ENCODE measurements at regions not wholly inside any gene's neighbourhood (a gene's known extent, or its start where the extent isn't known, plus 50 kb on each side); places are given as distances from the start of the nearest gene placed in this dataset.

DNA sequence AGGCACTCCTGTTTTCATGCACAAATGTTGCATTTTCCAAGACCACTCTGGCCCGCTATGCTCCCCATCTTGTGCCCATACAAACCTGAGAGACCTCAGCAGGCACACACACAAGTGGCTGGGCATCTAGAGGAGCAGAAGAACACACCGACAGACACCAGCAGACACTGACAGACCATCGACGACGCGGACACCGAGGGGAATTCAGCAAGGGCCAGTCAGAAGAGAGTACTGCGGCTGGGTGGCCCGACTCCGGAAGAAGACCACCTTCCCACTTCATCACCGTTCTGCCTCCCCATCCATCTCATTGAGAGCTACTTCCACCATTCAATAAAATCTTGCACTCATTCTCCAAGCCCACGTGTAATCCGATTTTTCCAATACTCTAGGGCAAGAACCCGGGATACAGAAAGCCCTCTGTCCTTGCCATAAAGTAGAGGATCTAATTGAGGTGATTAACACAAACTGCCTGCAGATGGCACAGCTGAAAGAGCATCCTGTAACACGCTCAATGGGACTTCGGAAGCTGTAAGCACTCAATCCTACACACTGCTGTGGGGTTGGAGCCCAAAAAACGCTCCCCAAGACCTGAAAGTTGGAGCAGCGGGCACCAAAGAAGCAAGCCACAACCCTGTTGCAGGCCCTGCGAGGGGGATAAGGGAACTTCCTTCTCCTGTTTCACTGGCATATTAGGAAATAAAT, 780.9 kb downstream of the ARAP2 start:
- no peak for DNase-seq

- no peak for DNase-seq
Observed at GRCh38 chr4:35464964-35465528, 779.3 kb downstream of the ARAP2 start.

GRCh38 chr4:35491093-35491492, 753.2 kb downstream of the ARAP2 start:
- DNase-seq, result no peak

GRCh38 chr4:35493977-35494376, 750.3 kb downstream of the ARAP2 start:
- no peak for DNase-seq

DNA sequence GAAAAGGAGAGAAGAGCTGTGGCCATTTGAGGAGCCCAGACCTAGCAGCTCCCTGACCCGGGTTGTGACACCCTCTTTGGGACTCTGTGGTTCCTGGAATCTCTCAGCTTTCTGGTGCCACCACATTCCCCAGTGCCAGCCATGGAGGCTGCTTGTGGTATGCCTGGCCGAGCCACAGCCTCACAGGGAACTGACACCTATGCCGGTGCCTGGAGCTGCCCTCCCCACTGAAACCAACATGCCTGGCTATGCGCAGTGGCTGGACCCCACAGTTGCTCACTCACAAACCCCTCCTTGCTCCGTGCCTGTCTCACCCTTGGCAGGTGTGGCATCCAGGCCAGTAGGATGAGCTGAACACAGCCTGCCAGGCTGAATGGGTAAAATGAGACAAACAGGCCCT, 749.4 kb downstream of the ARAP2 start:
- no peak for DNase-seq

DNA sequence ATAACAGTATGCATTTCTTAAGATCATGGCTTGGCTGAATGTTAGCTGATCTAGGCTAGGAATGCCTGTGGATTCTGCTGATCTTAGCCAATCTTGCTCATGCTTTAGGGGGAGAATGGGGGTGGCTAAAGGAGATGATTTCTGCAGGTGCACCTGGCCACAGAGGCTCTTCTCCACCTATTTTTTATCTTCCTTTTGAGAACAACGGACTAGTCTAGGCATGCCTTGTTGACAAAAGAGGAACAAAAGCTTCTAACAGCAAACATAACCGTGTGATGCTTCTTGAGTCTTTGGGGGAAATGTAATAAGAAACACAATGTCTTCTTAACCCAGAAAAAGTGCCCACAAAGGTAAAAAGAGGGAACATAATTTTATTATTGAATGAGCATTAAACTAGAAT, 743.5 kb downstream of the ARAP2 start:
- DNase-seq, result no peak

GRCh38 chr4:35503435-35503834, 740.9 kb downstream of the ARAP2 start:
- DNase-seq, result no peak

- no peak for DNase-seq
Observed at GRCh38 chr4:35506161-35506560, 738.2 kb downstream of the ARAP2 start.

- DNase-seq, result no peak
Observed at GRCh38 chr4:35511851-35512250, 732.5 kb downstream of the ARAP2 start.

DNA sequence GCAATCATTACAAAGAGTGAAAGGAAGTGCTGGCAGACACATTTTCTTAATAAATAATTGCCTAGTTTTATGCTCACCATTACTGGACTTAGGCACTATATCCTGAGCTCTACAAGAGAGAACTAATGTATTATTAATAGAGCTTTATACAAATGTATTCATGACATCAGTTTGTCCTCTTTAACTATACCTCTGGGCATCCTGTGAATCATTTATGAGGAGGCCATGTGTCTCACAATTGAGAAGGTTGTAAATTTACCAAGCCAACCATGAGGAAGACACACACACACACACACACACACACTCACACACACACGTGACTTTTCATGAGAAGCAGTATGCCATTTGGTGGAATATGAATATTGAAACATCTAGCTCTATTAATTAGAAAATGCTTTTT, 728.2 kb downstream of the ARAP2 start:
- no peak for DNase-seq

GRCh38 chr4:35520059-35520458, 724.3 kb downstream of the ARAP2 start:
- DNase-seq, result no peak

DNA sequence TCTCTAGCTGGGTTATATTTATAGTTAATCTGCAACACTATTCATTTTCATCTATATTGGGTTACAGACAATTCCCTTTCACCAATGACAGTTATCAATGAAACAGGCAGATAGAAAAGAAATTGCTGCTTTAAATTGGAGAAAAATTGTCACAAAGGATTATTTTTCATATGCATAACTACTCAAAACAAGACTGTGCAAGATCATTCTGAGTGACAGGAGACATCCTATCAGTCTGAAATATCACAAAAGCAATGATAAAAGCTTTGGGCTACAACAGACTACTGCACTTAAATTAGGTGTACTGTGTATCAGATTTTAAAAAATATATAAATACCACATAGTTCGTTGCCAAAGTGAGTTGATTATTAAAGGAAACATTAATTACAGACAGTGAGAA, 722.6 kb downstream of the ARAP2 start:
- no peak for DNase-seq

DNA sequence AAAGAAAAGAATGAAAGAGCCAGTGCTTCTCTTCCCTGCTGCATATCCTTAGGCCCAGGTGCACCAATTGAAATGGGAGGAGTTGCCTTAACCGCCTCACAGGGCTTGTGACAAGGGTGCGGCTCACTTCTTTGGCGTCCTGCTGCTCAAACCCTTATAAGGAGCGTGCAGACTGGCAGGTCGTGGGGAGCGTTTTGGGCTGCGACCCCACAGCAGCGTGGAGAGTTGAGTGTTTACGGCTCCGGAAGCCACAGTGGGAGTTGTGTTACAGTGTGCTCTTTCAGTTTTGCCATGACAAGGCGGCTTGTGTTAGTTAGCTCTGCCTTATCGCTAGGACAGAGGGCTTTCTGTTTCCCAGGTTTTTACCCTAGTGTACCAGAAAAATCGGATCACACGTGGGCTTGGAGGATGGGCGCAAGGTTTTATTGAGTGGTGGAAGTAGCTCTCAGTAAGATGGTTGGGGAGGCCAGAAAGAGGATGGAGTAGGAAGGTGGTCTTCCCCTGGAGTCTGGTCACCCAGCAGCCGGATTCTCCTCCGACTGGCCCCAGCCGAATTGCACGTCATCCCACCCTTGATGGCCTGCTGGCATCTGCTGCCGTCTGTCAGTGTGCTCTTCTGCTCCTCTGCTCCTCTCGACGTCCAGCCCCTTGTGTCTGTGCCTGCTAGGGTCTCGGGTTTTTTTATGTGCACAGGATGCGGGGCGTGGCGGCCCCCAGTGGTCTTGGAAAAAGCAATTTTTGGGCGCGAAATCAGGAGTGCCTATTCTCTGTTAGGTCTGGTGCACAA, 718.9 kb downstream of the ARAP2 start:
- DNase-seq, result no peak

DNA sequence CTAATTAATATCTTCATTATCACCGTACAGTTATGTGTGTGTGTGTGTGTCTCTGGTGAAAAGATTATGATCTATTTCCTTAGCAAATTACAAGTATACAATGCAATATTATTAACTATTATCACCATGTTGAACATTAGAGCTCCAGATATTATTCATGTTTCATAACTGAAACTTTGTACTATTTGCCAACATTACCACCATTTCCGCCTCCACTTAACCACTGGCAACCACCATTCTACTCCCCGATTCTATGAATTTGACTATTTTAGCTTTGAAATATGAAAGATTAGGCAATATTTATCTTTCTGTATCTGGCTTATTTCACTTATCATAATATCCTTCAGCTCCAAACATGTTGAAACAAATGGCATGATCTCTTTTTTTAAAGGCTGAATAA, 717.9 kb downstream of the ARAP2 start:
- no peak for DNase-seq

- DNase-seq, result no peak
Observed at GRCh38 chr4:35534962-35535361, 709.4 kb downstream of the ARAP2 start.

GRCh38 chr4:35538807-35539206, 705.5 kb downstream of the ARAP2 start:
- no peak for DNase-seq

DNA sequence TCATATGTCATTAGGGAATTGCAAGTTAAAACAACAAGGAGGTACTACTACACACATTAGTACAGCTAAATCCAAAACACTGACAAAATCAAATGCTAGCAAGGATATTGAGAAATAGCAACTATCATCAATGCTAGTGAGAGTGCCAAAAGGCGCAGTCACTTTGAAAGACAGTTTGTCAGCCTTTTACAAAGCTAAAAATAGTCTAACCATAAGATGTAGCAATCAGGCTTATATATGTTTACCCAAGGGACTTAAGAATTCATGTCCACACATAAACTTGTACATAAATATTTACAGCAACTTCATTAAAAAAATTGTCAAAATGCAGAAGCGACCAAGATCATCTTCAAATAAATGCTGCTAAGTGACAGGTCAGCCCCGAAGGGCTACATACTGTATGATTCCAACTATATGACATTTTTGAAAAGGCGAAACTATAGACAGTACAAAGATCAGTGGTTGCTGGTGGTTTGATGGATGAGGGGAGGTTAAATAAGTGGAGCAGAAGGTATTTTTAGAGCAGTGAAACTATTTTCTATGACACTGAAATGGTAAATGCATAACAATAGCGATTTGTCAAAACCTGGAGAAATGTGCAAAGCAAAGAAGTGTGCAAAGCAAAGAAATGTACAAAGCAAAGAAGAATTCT, 704.8 kb downstream of the ARAP2 start:
- no peak for DNase-seq

- no peak for DNase-seq
Observed at GRCh38 chr4:35541146-35541887, 703.0 kb downstream of the ARAP2 start.

GRCh38 chr4:35541888-35542213, 702.5 kb downstream of the ARAP2 start:
- DNase-seq, result no peak

DNA sequence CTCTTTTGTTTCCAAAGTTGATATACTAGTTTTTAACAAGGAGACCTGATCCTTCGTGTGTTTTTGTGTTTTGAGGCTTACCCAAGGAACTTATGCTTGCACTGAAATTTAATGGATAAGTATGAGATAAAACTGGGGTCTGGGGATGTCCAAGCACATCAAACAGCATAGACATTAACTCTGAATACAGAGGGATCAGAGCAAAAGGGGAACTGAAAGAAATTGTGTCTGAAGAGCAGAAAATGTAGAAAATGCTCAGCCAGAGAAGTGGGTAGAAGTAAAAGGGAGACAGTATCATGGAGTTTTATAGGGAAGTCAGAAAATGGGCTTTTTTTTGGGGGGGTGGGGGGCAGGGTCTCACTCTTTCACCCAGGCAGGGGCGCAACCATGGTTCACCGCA, 695.4 kb downstream of the ARAP2 start:
- DNase-seq, result no peak

DNA sequence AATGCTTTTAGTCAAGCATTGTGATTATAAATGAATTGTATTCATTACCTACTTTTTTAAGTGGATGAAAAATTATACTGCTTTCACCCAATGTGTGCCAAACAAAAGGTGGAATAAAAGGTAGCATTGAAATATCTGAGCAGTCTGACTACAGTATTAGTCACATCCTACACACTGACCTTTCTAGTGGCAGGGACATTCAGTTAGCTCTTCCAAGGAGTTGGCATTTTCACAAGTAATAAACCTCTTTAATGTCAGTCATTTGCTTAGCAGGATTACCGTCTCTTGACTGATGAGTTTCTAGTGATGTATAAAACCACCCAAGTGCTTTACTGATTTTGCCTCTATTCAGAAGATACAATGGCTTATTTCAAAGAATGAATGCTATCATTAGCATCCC, 687.9 kb downstream of the ARAP2 start:
- DNase-seq, result no peak

DNA sequence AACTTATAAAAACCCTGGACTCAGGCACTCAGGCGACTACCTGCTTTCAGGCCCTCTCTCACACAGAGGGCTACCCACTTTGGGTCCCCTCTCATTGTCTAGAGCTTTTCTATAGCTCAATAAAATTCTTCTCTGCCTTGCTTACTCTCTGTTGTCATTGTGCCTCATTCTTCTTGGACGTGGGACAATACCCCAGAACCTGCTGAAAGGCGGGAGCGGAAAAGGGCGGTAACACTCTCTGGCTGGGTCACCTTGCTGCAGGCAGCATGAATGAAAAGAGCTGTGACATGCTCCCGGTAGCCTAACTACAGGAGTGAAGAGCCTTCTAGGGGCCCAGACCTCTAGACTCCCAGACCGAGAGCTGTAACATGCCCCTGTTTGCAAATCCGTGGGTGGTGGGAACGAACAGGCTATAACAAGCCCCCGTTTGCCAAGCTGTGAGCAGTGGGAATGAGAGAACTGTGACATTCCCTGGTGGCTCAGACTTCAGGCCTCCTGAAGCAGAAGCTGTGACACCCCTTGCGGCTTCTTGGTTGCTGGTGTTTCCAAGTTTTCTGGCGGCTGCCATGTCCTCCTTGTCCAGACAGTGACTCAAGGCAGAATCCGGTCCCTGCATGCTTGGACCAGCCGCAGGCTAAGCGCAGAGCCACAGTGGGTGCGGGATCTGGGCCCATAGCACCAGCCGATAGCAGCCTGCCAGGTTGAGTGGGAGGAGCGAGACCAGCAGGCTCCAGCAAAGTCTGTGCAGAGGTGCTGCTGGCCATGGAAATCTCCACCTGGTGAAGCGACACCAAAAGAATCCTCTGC, 684.6 kb downstream of the ARAP2 start:
- DNase-seq, result no peak

All from left hindlimb (tissue), 1 donor.